Hepatocyte (in vitro differentiated cells): ENCODE measurements at regions not wholly inside any gene's neighbourhood (a gene's known extent, or its start where the extent isn't known, plus 50 kb on each side); places are given as distances from the start of the nearest gene placed in this dataset.

Experiments used
- DNase-seq: peaks from one replicate; pipeline ENCODE4 v3.0.0-alpha.2; 2016; ENCODE audit warnings: low spot score
- H2AFZ ChIP-seq: fragments of 200-600 bp; sonication (generic); 2 replicates; pipeline ENCODE4 v1.6.0; 2016; ENCODE audit warnings: antibody characterized with exemption, mild to moderate bottlenecking
- H3K27ac ChIP-seq: fragments of 200-600 bp; sonication (generic); 2 replicates; pipeline ENCODE4 v1.5.1; 2016; ENCODE audit warnings: mild to moderate bottlenecking
- H3K27me3 ChIP-seq: fragments of 200-600 bp; sonication (generic); 2 replicates; pipeline ENCODE4 v1.6.1; 2016
- H3K36me3 ChIP-seq: fragments of 200-600 bp; sonication (generic); replicated peaks from 2 replicates; pipeline ENCODE4 v1.5.1; 2016; ENCODE audit warnings: low read depth; ENCODE audit not compliant: insufficient read depth
- H3K4me1 ChIP-seq: fragments of 200-600 bp; sonication (generic); 2 replicates; pipeline ENCODE4 v1.5.1; 2016; ENCODE audit warnings: mild to moderate bottlenecking, moderate library complexity; ENCODE audit not compliant: insufficient read depth
- H3K4me2 ChIP-seq: fragments of 200-600 bp; sonication (generic); 2 replicates; pipeline ENCODE4 v1.6.0; 2016
- H3K4me3 ChIP-seq: fragments of 200-600 bp; sonication (generic); 2 replicates; pipeline ENCODE4 v1.5.1; 2016; ENCODE audit warnings: mild to moderate bottlenecking
- H3K79me2 ChIP-seq: fragments of 200-600 bp; sonication (generic); 2 replicates; pipeline ENCODE4 v1.6.0; 2017; ENCODE audit warnings: mild to moderate bottlenecking
- H3K9me2 ChIP-seq: fragments of 200-600 bp; sonication (generic); replicated peaks from 2 replicates; pipeline ENCODE4 v1.6.0; 2017; ENCODE audit warnings: mild to moderate bottlenecking; ENCODE audit not compliant: insufficient read depth
- H3K9me3 ChIP-seq: fragments of 200-600 bp; sonication (generic); 2 replicates; pipeline ENCODE4 v1.5.1; 2016; ENCODE audit warnings: low read depth, mild to moderate bottlenecking
- H4K20me1 ChIP-seq: fragments of 200-600 bp; sonication (generic); 2 replicates; pipeline ENCODE4 v1.6.0; 2016; ENCODE audit warnings: mild to moderate bottlenecking; ENCODE audit not compliant: insufficient read depth, poor library complexity, severe bottlenecking
- EZH2 ChIP-seq: fragments of 200-600 bp; sonication (generic); IDR thresholded peaks from 2 replicates; pipeline ENCODE4 v1.6.1; 2016; ENCODE audit warnings: antibody characterized with exemption, mild to moderate bottlenecking, borderline replicate concordance
- EZH2phosphoT487 ChIP-seq: fragments of 200-600 bp; sonication (generic); IDR thresholded peaks from one replicate; pipeline ENCODE4 v1.6.1; 2018; ENCODE audit warnings: antibody characterized with exemption, mild to moderate bottlenecking, low read depth, moderate library complexity; ENCODE audit not compliant: unreplicated experiment, severe bottlenecking
- WGBS: methylation state at CpG from one replicate; pipeline ENCODE4 v1.1.6; 2016; ENCODE audit warnings: low lambda C conversion rate; ENCODE audit errors: missing lambda C conversion rate; 5-methylcytosine and 5-hydroxymethylcytosine counted together
- TF ChIP-seq, protein P1 (sequence below): fragments of 200-600 bp; sonication (generic); IDR thresholded peaks from 2 replicates; pipeline ENCODE4 v1.5.1; 2016; ENCODE audit warnings: antibody characterized with exemption, mild to moderate bottlenecking; ENCODE audit not compliant: poor library complexity

DNA sequence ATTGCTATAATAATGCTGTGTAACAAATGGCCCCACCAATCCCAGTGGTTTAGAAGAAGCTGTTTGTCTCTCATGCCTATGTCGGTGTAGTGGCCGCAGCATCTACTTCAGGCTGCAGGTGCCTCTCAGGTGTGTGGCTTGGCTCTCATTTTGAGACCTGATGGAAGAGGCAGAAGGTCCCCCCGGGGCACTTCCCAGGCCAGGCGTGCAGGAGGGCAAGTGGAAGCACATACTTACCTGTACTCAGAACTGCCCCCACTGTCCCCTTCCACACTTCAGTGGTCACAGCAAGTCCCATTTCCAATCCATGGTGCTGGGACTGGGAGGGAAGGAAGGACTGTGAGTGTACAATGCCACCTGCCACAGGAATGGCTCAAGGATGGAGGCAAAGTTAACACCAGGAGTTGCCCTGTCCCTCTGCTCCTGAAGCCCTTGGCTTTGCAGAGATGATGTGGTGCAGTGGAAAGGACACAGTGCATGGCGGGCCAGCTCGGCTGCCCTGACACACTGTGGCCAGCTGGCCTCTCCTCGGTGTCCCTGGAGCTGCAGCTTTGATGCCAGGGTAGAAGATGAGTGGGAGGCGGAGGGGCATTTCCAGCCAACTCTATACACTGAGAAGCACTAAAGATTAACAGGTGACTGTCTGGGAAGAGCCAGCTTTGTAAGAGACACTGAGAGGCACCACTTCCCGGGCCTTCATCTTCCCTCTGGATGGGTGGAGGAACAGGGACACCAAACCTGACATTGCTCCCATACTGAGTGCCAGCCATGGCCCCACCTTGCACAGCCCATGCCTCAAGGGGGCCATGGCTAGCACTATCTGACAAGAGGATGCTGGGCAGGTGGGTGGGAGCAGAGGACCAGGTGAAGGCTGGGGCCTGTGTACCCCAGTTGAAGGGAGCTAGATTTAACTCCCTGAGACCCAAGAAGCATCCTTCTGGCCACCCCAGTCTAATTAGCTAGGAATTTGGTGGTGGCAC is 105.9 kb downstream of the METRNL start:
- no peak for DNase-seq
- Histone ChIP-seq H3K4me3 (no peak overlapping the region), H3K4me1 (peaks cover 25% of the 10 kb centered on the region), H3K4me2 (no peak overlapping the region), H3K36me3 (no peaks in the 10 kb centered on the region), H3K79me2 (no peaks in the 10 kb centered on the region), H2AFZ (no peak overlapping the region), H4K20me1 (no peaks in the 10 kb centered on the region), H3K27ac (no peak overlapping the region), H3K27me3 (no peaks in the 10 kb centered on the region), H3K9me2 (no peaks in the 10 kb centered on the region), H3K9me3 (no peaks in the 10 kb centered on the region)
- WGBS = 97% methylated on average over 9 of the region's 9 CpGs
- TF ChIP-seq EZH2phosphoT487 (no peak), EZH2 (no peak)
- TF ChIP-seq, protein P1, sequence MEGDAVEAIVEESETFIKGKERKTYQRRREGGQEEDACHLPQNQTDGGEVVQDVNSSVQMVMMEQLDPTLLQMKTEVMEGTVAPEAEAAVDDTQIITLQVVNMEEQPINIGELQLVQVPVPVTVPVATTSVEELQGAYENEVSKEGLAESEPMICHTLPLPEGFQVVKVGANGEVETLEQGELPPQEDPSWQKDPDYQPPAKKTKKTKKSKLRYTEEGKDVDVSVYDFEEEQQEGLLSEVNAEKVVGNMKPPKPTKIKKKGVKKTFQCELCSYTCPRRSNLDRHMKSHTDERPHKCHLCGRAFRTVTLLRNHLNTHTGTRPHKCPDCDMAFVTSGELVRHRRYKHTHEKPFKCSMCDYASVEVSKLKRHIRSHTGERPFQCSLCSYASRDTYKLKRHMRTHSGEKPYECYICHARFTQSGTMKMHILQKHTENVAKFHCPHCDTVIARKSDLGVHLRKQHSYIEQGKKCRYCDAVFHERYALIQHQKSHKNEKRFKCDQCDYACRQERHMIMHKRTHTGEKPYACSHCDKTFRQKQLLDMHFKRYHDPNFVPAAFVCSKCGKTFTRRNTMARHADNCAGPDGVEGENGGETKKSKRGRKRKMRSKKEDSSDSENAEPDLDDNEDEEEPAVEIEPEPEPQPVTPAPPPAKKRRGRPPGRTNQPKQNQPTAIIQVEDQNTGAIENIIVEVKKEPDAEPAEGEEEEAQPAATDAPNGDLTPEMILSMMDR = no peak

DNA sequence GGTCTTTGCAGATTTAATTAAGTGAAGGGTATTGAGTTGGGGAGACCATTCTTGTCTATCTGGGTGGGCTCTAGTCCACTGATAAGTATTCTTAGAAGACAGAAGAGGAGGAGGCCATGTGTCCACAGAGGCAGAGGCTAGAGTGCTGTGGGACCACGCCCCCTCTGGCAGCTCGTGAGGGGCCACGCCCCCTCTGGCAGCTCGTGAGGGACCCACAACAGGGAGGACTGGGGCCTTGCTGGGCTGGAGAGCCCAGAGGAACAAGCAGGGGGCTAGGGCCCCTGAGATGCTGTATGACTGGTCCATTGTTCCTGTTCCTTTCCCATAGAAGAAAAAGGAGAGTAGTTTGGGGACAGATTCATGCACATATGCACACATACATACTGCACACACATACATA is 106.8 kb downstream of the METRNL start:
- no peaks in the 10 kb centered on the region for H3K9me3 ChIP-seq
- H3K36me3 ChIP-seq = no peaks in the 10 kb centered on the region
- no peak overlapping the region for H3K4me3 ChIP-seq
- H3K4me2 ChIP-seq = no peak overlapping the region
- WGBS = 36% methylated on average over 4 of the region's 4 CpGs
- no peak overlapping the region for H3K27ac ChIP-seq
- H2AFZ ChIP-seq = no peak overlapping the region
- no peaks in the 10 kb centered on the region for H3K79me2 ChIP-seq
- H4K20me1 ChIP-seq = no peaks in the 10 kb centered on the region
- H3K27me3 ChIP-seq = no peaks in the 10 kb centered on the region
- no peak for DNase-seq
- H3K9me2 ChIP-seq = no peaks in the 10 kb centered on the region
- no peak for TF ChIP-seq EZH2phosphoT487
- TF ChIP-seq, protein P1 = no peak
- no peak for TF ChIP-seq EZH2
- H3K4me1 ChIP-seq = peaks cover 26% of the 10 kb centered on the region

DNA sequence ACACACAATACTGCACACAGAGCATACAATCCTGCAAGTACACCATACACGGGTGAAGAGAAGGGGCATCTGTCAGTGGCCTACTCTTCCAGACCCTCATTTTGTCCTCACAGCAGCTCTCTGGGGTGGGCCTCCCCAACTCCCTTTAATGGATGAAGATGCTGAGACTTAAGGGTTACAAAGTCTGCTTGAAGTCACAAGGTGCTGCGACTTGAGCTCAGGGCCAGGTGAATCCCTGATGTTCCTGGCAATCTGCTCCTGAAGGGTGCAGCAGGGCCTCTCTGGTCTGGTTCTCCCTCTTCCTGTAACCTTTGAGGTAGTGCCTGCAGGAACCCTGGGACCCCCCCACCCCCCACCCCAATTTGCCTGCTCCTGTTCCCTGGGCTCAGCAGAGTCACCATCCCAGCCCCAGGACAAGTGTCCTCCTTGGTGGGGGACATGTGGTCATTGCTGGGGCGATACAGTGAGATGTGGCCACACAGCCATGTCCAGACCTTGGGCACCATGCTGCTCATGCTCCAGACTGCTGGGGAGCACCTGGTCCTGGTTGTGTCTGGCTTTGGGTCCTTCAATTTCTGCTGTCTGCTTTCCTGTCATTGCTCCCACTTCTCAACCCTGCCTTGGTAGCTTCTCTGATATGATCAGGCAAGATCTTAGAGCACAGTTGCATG is 107.5 kb downstream of the METRNL start:
- WGBS = 84% methylated on average over 3 of the region's 3 CpGs
- no peaks in the 10 kb centered on the region for H3K36me3 ChIP-seq

More for the DNA sequence above, 107.5 kb downstream of the METRNL start:
- H3K27me3 ChIP-seq = no peaks in the 10 kb centered on the region
- peaks cover 26% of the 10 kb centered on the region for H3K4me1 ChIP-seq
- no peaks in the 10 kb centered on the region for H3K79me2 ChIP-seq
- no peak overlapping the region for H3K4me2 ChIP-seq
- H2AFZ ChIP-seq = no peak overlapping the region
- H3K27ac ChIP-seq = no peak overlapping the region
- no peaks in the 10 kb centered on the region for H3K9me2 ChIP-seq
- H3K4me3 ChIP-seq = no peak overlapping the region
- no peak for TF ChIP-seq EZH2
- TF ChIP-seq, protein P1 = no peak
- no peak for TF ChIP-seq EZH2phosphoT487
- no peaks in the 10 kb centered on the region for H3K9me3 ChIP-seq
- H4K20me1 ChIP-seq = no peaks in the 10 kb centered on the region
- no peak for DNase-seq
